ENCODE measurements at regions not wholly inside any gene's neighbourhood (a gene's known extent, or its start where the extent isn't known, plus 50 kb on each side); places are given as distances from the start of the nearest gene placed in this dataset.

DNA sequence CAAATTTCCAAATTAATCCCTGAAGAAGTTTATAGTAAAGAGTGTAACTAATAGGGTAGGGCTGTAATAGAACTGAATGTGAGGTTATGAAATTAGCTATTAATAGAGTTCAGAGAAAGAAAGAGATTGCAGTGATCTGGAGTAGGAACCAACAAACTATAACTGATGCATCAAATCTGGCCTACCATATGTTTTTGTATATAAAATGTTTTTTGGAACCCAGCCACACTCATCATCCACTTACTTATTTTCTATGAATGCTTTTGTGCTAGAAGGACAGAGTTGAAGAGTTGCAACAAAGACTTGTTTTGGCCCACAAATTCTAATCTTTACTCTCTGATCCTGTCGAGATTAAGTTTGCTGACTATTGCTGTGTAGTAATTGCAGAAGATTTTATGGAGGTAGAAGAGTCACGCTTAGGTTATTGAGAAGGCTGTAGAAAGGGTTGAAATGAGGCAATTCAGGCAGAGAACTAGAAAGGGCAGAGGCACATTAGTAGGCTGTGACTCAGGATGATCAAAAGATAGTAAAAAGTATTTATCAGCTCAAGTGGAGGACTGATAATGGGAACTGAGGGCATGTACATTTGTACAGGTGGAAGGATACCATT is 298.7 kb upstream of the EMCN start:
- H3K36me3 ChIP-seq, result no peaks in the 10 kb centered on the region
- no peak overlapping the region for H3K4me3 ChIP-seq (replicated peaks in 1 of 3)
- TF ChIP-seq POLR2A (IDR thresholded peaks at IDR 0.05), result no peak
- TF ChIP-seq, protein P1, sequence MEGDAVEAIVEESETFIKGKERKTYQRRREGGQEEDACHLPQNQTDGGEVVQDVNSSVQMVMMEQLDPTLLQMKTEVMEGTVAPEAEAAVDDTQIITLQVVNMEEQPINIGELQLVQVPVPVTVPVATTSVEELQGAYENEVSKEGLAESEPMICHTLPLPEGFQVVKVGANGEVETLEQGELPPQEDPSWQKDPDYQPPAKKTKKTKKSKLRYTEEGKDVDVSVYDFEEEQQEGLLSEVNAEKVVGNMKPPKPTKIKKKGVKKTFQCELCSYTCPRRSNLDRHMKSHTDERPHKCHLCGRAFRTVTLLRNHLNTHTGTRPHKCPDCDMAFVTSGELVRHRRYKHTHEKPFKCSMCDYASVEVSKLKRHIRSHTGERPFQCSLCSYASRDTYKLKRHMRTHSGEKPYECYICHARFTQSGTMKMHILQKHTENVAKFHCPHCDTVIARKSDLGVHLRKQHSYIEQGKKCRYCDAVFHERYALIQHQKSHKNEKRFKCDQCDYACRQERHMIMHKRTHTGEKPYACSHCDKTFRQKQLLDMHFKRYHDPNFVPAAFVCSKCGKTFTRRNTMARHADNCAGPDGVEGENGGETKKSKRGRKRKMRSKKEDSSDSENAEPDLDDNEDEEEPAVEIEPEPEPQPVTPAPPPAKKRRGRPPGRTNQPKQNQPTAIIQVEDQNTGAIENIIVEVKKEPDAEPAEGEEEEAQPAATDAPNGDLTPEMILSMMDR (IDR thresholded peaks at IDR 0.05), result no peak
- DNase-seq, result no peak
- no peaks in the 10 kb centered on the region for H3K4me1 ChIP-seq
- H3K27ac ChIP-seq, result no peak overlapping the region
- no peaks in the 10 kb centered on the region for H3K27me3 ChIP-seq
- no peaks in the 10 kb centered on the region for H3K9me3 ChIP-seq
- intact Hi-C loops (cut with DNase I), result no loop called here
- 86 to 90% methylated on average over 2 of the region's 2 CpGs for WGBS, 2 donors

DNA sequence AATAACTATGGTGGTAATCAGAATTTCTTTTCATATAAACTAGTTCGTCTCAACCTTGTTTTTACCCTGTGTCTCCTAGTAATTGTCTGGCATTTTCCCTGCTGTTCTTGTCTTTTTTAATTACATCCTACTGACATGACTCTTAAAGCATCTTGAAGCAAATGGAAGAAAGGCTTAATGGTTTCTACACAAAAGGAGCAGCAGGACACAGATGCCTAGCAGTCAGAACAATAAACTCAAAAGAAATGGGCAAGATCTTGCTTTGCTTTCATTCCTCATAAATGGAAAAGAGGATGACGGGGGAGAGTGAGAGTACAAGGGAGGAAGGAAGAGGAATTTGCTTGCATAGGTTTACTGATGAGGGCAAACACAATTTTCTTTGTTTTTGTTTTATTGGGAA is 293.2 kb upstream of the EMCN start:
- no peak for DNase-seq
- TF ChIP-seq, protein P1 (IDR thresholded peaks at IDR 0.05), result no peak
- TF ChIP-seq POLR2A (IDR thresholded peaks at IDR 0.05), result no peak
- 70 to 86% methylated on average over 2 of the region's 2 CpGs for WGBS, 2 donors
- no peaks in the 10 kb centered on the region for H3K4me1 ChIP-seq
- intact Hi-C loops (cut with DNase I), result no loop called here
- no peak overlapping the region for H3K27ac ChIP-seq
- H3K9me3 ChIP-seq, result no peaks in the 10 kb centered on the region
- H3K36me3 ChIP-seq, result no peaks in the 10 kb centered on the region
- H3K27me3 ChIP-seq, result no peaks in the 10 kb centered on the region
- H3K4me3 ChIP-seq (replicated peaks in 1 of 3), result no peak overlapping the region

DNA sequence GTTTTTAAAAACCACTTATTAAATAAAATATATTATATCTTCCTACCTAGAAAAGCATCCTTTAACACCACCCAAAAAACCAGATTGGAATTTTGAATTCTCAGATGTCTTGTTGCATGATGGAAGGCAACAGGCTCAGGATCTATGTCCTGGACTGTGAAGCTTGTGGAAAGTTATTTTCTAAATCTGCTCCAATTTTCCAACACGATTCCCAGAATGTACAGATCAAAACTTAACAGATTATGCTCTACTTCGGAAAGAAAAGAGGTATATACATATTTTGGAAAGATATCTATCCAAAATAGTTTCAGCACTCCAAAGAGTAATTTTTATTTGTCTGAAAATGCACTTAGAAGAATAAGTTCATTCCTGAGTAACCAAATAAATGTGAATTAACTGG is 291.7 kb upstream of the EMCN start:
- Histone ChIP-seq H3K4me3 (replicated peaks in 1 of 3) (no peak overlapping the region), H3K9me3 (no peaks in the 10 kb centered on the region), H3K27me3 (no peaks in the 10 kb centered on the region), H3K27ac (no peak overlapping the region), H3K36me3 (no peaks in the 10 kb centered on the region), H3K4me1 (no peaks in the 10 kb centered on the region)
- 73 to 79% methylated on average over 2 of the region's 2 CpGs for WGBS, 2 donors
- DNase-seq, result no peak
- intact Hi-C loops (cut with DNase I), result no loop called here
- no peak for TF ChIP-seq POLR2A (IDR thresholded peaks at IDR 0.05)
- TF ChIP-seq, protein P1 (IDR thresholded peaks at IDR 0.05), result no peak

DNA sequence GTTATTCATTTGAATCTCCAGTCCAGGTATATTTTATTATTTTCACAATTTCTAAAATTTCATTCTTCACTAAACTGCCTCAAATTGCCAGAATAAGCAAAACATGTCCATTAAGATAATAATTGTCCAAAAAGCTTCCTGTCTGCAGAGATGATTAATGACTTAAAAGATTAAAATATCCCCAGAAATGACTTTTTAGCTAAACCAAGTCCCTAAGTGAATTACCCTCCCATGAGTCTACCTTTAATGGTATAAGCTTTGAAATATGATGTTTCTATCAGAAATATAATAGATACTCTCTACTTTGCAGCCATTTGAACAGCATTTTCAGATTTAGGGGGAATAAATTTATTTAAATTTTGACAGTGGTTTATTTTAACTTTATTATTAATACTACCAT is 289.2 kb upstream of the EMCN start:
- Histone ChIP-seq H3K27me3 (no peaks in the 10 kb centered on the region), H3K9me3 (no peaks in the 10 kb centered on the region), H3K4me3 (replicated peaks in 1 of 3) (no peak overlapping the region), H3K27ac (no peak overlapping the region), H3K36me3 (no peaks in the 10 kb centered on the region), H3K4me1 (no peaks in the 10 kb centered on the region)
- TF ChIP-seq, protein P1 (IDR thresholded peaks at IDR 0.05), result no peak
- TF ChIP-seq POLR2A (IDR thresholded peaks at IDR 0.05), result no peak
- no peak for DNase-seq
- intact Hi-C loops (cut with DNase I), result no loop called here

DNA sequence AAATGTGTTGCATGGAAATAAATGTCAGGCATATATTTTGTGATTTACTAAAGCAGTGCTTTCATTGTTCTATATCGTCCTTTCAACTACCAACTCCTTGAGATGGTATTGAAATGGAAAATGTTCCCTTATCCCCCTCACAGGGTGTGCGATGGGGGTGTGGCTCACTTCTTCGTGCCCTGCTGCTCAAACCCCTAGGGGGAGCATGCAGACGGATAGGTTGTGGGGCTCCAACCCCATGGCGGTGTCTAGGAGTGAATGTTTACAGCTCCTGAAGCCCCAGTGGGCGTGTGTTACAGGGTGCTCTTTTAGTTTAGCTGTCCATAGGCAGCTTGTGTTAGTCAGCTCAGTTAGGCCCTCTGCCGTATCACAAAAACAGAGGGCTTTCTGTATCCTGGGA is 287.7 kb upstream of the EMCN start:
- no peak for TF ChIP-seq POLR2A (IDR thresholded peaks at IDR 0.05)
- TF ChIP-seq, protein P1 (IDR thresholded peaks at IDR 0.05), result no peak
- H3K4me1 ChIP-seq, result no peaks in the 10 kb centered on the region
- intact Hi-C loops (cut with DNase I), result no loop called here
- H3K27me3 ChIP-seq, result no peaks in the 10 kb centered on the region
- no peak for DNase-seq
- H3K27ac ChIP-seq, result no peak overlapping the region
- WGBS, 2 donors, result 77 to 81% methylated on average over 7 of the region's 7 CpGs
- H3K9me3 ChIP-seq, result no peaks in the 10 kb centered on the region
- no peak overlapping the region for H3K4me3 ChIP-seq (replicated peaks in 1 of 3)
- no peaks in the 10 kb centered on the region for H3K36me3 ChIP-seq

All from thyroid gland (tissue), 4 donors.